H1 (cell line): ENCODE measurements at regions not wholly inside any gene's neighbourhood (a gene's known extent, or its start where the extent isn't known, plus 50 kb on each side); places are given as distances from the start of the nearest gene placed in this dataset.
A peak's percentile ranks its signal among the peaks of the same experiment; 100 is the strongest.

Experiments
- CTCF ChIA-PET: fragments of 300-600 bp; sonication (Branson Sonifier 250); formaldehyde crosslinking; loops from one replicate; lab custom pipeline; 2021; ENCODE audit not compliant: partially characterized antibody; lab: Charles Lee
- POLR2A ChIA-PET: fragments of 300-600 bp; sonication (Branson Sonifier 250); formaldehyde crosslinking; loops from one replicate; lab custom pipeline; 2021; ENCODE audit warnings: inconsistent platforms; ENCODE audit not compliant: partially characterized antibody; lab: Charles Lee
- DNase-seq, 2 experiments: peaks; one replicate each; pipeline versions ENCODE4 v3.0.0 to v3.0.0-alpha.2; 2010 to 2022; ENCODE audit warnings: low spot score in 2 of 2, low read depth in 1 of 2, mixed read lengths in 1 of 2
- FAIRE-seq: peaks from 2 replicates; lab custom pipeline; 2011; peaks lifted over from hg19 to GRCh38; lab: Jason Lieb, UNC
- H2AFZ ChIP-seq: 2 replicates; pipeline ENCODE4 v1.8.1; 2012; ENCODE audit warnings: low read length, inconsistent platforms
- H2AK5ac ChIP-seq: 2 replicates; pipeline ENCODE4 v1.6.1; 2013; ENCODE audit warnings: low read depth, low read length
- H2BK120ac ChIP-seq: replicated peaks from 2 replicates; pipeline ENCODE3; 2013; ENCODE audit warnings: low read depth, low read length, inconsistent platforms
- H2BK12ac ChIP-seq: 2 replicates; pipeline ENCODE4 v1.6.1; 2013; ENCODE audit warnings: low read depth, low read length
- H2BK15ac ChIP-seq: 2 replicates; pipeline ENCODE4 v1.6.1; 2013; ENCODE audit warnings: low read length
- H2BK20ac ChIP-seq: 2 replicates; pipeline ENCODE4 v1.6.1; 2013; ENCODE audit warnings: low read length
- H2BK5ac ChIP-seq: 2 replicates; pipeline ENCODE4 v1.6.1; 2013; ENCODE audit warnings: low read depth, low read length
- H3K14ac ChIP-seq: 2 replicates; pipeline ENCODE4 v1.6.1; 2013; ENCODE audit warnings: inconsistent platforms; ENCODE audit not compliant: insufficient read length
- H3K18ac ChIP-seq: 2 replicates; pipeline ENCODE4 v1.6.1; 2013; ENCODE audit warnings: low read length; ENCODE audit errors: extremely low read depth
- H3K23ac ChIP-seq: 2 replicates; pipeline ENCODE4 v1.6.1; 2013; ENCODE audit warnings: inconsistent platforms; ENCODE audit not compliant: insufficient read length
- H3K23me2 ChIP-seq: 2 replicates; pipeline ENCODE4 v1.6.1; 2013; ENCODE audit warnings: low read depth, low read length
- H3K27ac ChIP-seq: 2 replicates; pipeline ENCODE4 v1.6.1; 2011; ENCODE audit warnings: low read depth, low read length, inconsistent platforms
- H3K27me3 ChIP-seq, 4 experiments: replicated peaks in 1 of 4; 1 replicate in 1 of 4; 2 replicates in 3 of 4; pipeline versions ENCODE4 v1.6.1 to v1.8.1; 2011 to 2013; ENCODE audit warnings: low read length in 3 of 4, mild to moderate bottlenecking in 3 of 4, inconsistent platforms in 2 of 4, mixed read lengths in 2 of 4, moderate library complexity in 1 of 4; ENCODE audit not compliant: control insufficient read depth in 3 of 4, insufficient read depth in 3 of 4; ENCODE audit errors: extremely low read depth in 1 of 4
- H3K36me3 ChIP-seq, 4 experiments: 2 replicates each; pipeline versions ENCODE4 v1.6.1 to v1.8.1; 2011 to 2013; ENCODE audit warnings: mild to moderate bottlenecking in 4 of 4, low read length in 3 of 4, moderate library complexity in 2 of 4, control low read depth in 1 of 4, inconsistent platforms in 1 of 4; ENCODE audit not compliant: insufficient read depth in 4 of 4, control insufficient read depth in 2 of 4
- H3K4ac ChIP-seq: replicated peaks from 2 replicates; pipeline ENCODE3; 2013; ENCODE audit warnings: low read length, low read depth, mixed read lengths, inconsistent platforms; ENCODE audit not compliant: insufficient read length
- H3K4me1 ChIP-seq, 4 experiments: replicated peaks in 1 of 4; 1 replicate in 1 of 4; 2 replicates in 3 of 4; pipeline versions ENCODE4 v1.6.1 to v1.8.1; 2011 to 2013; ENCODE audit warnings: low read length in 3 of 4, inconsistent platforms in 2 of 4, mixed read lengths in 1 of 4; ENCODE audit not compliant: insufficient read depth in 4 of 4, control insufficient read depth in 3 of 4
- H3K4me2 ChIP-seq, 2 experiments: 2 replicates each; pipeline versions ENCODE4 v1.6.1 to v1.8.1; 2011 to 2013; ENCODE audit warnings: low read depth in 2 of 2, low read length in 2 of 2, control low read depth in 1 of 2, inconsistent platforms in 1 of 2, mild to moderate bottlenecking in 1 of 2; ENCODE audit not compliant: insufficient read depth in 1 of 2
- H3K4me3 ChIP-seq, 4 experiments: fragments of 200-600, 300-600 bp in 1 of 4; sonication (generic), shearing (Covaris generic), sonication (Bioruptor Twin) in 1 of 4; 2 replicates each; pipeline versions ENCODE4 v1.5.1 to v1.8.1; 2011 to 2016; ENCODE audit warnings: low read length in 4 of 4, low read depth in 3 of 4, control low read depth in 2 of 4, inconsistent platforms in 2 of 4, mild to moderate bottlenecking in 2 of 4, mixed read lengths in 1 of 4, moderate library complexity in 1 of 4; ENCODE audit not compliant: insufficient read depth in 2 of 4; ENCODE audit errors: extremely low read depth in 1 of 4
- H3K56ac ChIP-seq: replicated peaks from 2 replicates; pipeline ENCODE3; 2013; ENCODE audit warnings: low read depth, mild to moderate bottlenecking, mixed read lengths, low read length, inconsistent platforms; ENCODE audit not compliant: insufficient read length
- H3K79me1 ChIP-seq: 2 replicates; pipeline ENCODE4 v1.6.1; 2013; ENCODE audit warnings: low read depth, low read length, control low read depth
- H3K79me2 ChIP-seq, 2 experiments: 2 replicates each; pipeline versions ENCODE4 v1.6.1 to v1.8.1; 2012 to 2013; ENCODE audit warnings: low read length in 2 of 2, mild to moderate bottlenecking in 2 of 2, inconsistent platforms in 1 of 2; ENCODE audit not compliant: insufficient read depth in 2 of 2, control insufficient read depth in 1 of 2
- H3K9ac ChIP-seq, 4 experiments: replicated peaks in 1 of 4; 1 replicate in 1 of 4; 2 replicates in 3 of 4; pipeline versions ENCODE4 v1.6.1 to v1.8.1; 2011 to 2013; ENCODE audit warnings: low read depth in 3 of 4, low read length in 3 of 4, control low read depth in 2 of 4, mild to moderate bottlenecking in 2 of 4, moderate library complexity in 2 of 4, inconsistent platforms in 1 of 4; ENCODE audit errors: extremely low read depth in 1 of 4
- H3K9me3 ChIP-seq, 2 experiments: 2 replicates each; pipeline versions ENCODE4 v1.6.1 to v1.8.1; 2012 to 2013; ENCODE audit warnings: mild to moderate bottlenecking in 2 of 2, moderate library complexity in 2 of 2, control low read depth in 1 of 2, inconsistent platforms in 1 of 2, low read depth in 1 of 2, low read length in 1 of 2, mixed read lengths in 1 of 2; ENCODE audit not compliant: insufficient read depth in 2 of 2
- H4K20me1 ChIP-seq, 2 experiments: replicated peaks in 1 of 2; 2 replicates each; pipeline versions ENCODE3 to v1.8.1; 2011 to 2013; ENCODE audit warnings: inconsistent platforms in 2 of 2, low read length in 2 of 2, mild to moderate bottlenecking in 1 of 2; ENCODE audit not compliant: insufficient read depth in 2 of 2, control insufficient read depth in 1 of 2
- H4K5ac ChIP-seq: 2 replicates; pipeline ENCODE4 v1.6.1; 2013; ENCODE audit warnings: low read length, low read depth, mixed read lengths, inconsistent platforms; ENCODE audit not compliant: insufficient read length
- H4K8ac ChIP-seq: 2 replicates; pipeline ENCODE4 v1.8.0; 2013; ENCODE audit warnings: mild to moderate bottlenecking, moderate library complexity, low read length, inconsistent platforms; ENCODE audit not compliant: insufficient read depth; ENCODE audit errors: extremely low read depth
- H4K91ac ChIP-seq: replicated peaks from 2 replicates; pipeline ENCODE3; 2013; ENCODE audit warnings: low read length, mixed read lengths, inconsistent platforms; ENCODE audit not compliant: insufficient read length
- CBX5 ChIP-seq: fragments of 300-800, 300-1000 bp; sonication (generic); IDR thresholded peaks from 2 replicates; pipeline ENCODE4 v1.7.1; 2016; ENCODE audit warnings: antibody characterized with exemption, low read length, low read depth
- CBX8 ChIP-seq: fragments of 300-800, 300-1000 bp; sonication (generic); IDR thresholded peaks from 2 replicates; pipeline ENCODE4 v1.7.1; 2016; ENCODE audit warnings: low read depth, low read length, borderline replicate concordance
- GABPA ChIP-seq: IDR thresholded peaks from 2 replicates; pipeline ENCODE4 v1.6.1; 2011; ENCODE audit warnings: mild to moderate bottlenecking, low read length, moderate library complexity, borderline replicate concordance; ENCODE audit not compliant: insufficient read depth
- NRF1 ChIP-seq: IDR thresholded peaks from 2 replicates; pipeline ENCODE4 v1.6.1; 2011; ENCODE audit warnings: mild to moderate bottlenecking, low read depth, low read length, improper control_type of control experiment
- PHF8 ChIP-seq: fragments of 200-600 bp; sonication (generic); conservative IDR thresholded peaks from 2 replicates; pipeline ENCODE4 v1.7.1; 2012; ENCODE audit warnings: low read depth, mild to moderate bottlenecking, inconsistent platforms, low read length, moderate library complexity
- POLR2AphosphoS5 ChIP-seq: IDR thresholded peaks from 2 replicates; pipeline ENCODE4 v1.6.1; 2011; ENCODE audit warnings: low read depth, low read length
- POU5F1 ChIP-seq: IDR thresholded peaks from 2 replicates; pipeline ENCODE4 v1.6.1; 2011; ENCODE audit warnings: low read depth, mild to moderate bottlenecking, low read length, moderate library complexity
- RAD21 ChIP-seq, 2 experiments: IDR thresholded peaks in 1 of 2; conservative IDR thresholded peaks in 1 of 2; 2 replicates each; pipeline ENCODE4 v1.6.1; 2011; ENCODE audit warnings: low read depth in 2 of 2, low read length in 2 of 2, improper control_type of control experiment in 1 of 2, inconsistent platforms in 1 of 2, mild to moderate bottlenecking in 1 of 2, moderate library complexity in 1 of 2
- SIRT6 ChIP-seq: IDR thresholded peaks from one replicate; pipeline ENCODE4 v1.7.1; 2012; ENCODE audit warnings: low read length, inconsistent platforms
- SP4 ChIP-seq: IDR thresholded peaks from 2 replicates; pipeline ENCODE4 v1.6.1; 2012; ENCODE audit warnings: low read length, inconsistent platforms
- WGBS, 2 experiments: shearing (Covaris generic) in 1 of 2; methylation state at CpG; one replicate each; pipeline versions ENCODE4 v1.1.6 to v1.1.7; 2013 to 2015; ENCODE audit warnings: low lambda C conversion rate in 2 of 2, mixed read lengths in 2 of 2, inconsistent platforms in 1 of 2, low coverage in 1 of 2, missing lambda C conversion rate in 1 of 2; ENCODE audit not compliant: insufficient replicate concordance in 2 of 2, insufficient coverage in 1 of 2, insufficient read length in 1 of 2; ENCODE audit errors: extremely low coverage in 1 of 2, missing lambda C conversion rate in 1 of 2; 5-methylcytosine and 5-hydroxymethylcytosine counted together

DNA sequence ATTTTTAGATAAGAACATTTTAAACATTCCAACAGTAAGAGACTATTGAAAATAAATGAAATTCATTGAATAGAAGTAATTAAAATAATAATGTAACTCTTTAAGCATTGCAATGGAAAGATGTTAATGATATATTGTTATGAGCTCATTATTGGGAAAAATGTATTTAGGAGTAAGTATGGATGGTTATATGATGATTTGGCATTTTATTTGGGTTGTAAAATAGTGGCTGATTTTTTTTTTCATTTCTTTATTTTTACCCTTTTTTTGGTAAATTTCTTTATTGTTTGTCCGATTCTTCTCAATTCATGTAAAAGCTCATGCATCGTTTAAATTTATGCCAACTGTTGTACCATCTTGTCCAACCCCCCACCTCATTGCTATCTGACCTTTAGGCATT is 539.9 kb downstream of the HS3ST4 start:
- Histone ChIP-seq H2BK120ac (no peak overlapping the region), H3K14ac (no peak overlapping the region), H3K9me3 (no peaks in the 10 kb centered on the region), H3K23ac (no peak overlapping the region), H3K18ac (no peak overlapping the region), H3K79me1 (no peaks in the 10 kb centered on the region), H4K91ac (no peak overlapping the region), H4K8ac (no peak overlapping the region), H3K36me3 (no peaks in the 10 kb centered on the region), H3K79me2 (no peaks in the 10 kb centered on the region), H3K27ac (no peak overlapping the region), H3K4me1 (no peaks in the 10 kb centered on the region), H2BK12ac (no peak overlapping the region), H3K4me3 (no peak overlapping the region), H3K9ac (no peak overlapping the region), H4K20me1 (no peaks in the 10 kb centered on the region), H2AK5ac (peak overlapping the region; percentile 80; the same call in 1 of the 2 replicates)
- DNase-seq (no peak), FAIRE-seq (no peak)
- POLR2A ChIA-PET: no interaction called here
- no peak for TF ChIP-seq RAD21 (IDR thresholded peaks at IDR 0.05 in 1 of 2, conservative IDR thresholded peaks at IDR 0.05 in 1 of 2; ENCODE audit: low read depth in 2 of 2, low read length in 2 of 2)
- TF ChIP-seq GABPA: no peak
- no peak for TF ChIP-seq SP4
- TF ChIP-seq NRF1: no peak
- no peak for TF ChIP-seq CBX5
- no peak for TF ChIP-seq POU5F1
- no peak for TF ChIP-seq PHF8
- TF ChIP-seq POLR2AphosphoS5: no peak
- TF ChIP-seq SIRT6: no peak
- TF ChIP-seq CBX8: no peak
- TF ChIP-seq, all 59 proteins: peak for 0
- Histone ChIP-seq H3K56ac (no peak overlapping the region), H2BK15ac (no peak overlapping the region), H2BK5ac (no peak overlapping the region), H4K5ac (no peak overlapping the region), H2AFZ (no peak overlapping the region), H2BK20ac (no peak overlapping the region; the same call in 1 of the 2 replicates), H3K4ac (no peak overlapping the region), H3K4me2 (no peak overlapping the region), H3K23me2 (no peaks in the 10 kb centered on the region), H3K27me3 (no peaks in the 10 kb centered on the region)
- WGBS, 2 experiments: 93% methylated on average over 2 of the region's 2 CpGs; no CpG with 5 or more reads in 1 of the 2 experiments
- CTCF ChIA-PET: no interaction called here
